ENCODE measurements at regions not wholly inside any gene's neighbourhood (a gene's known extent, or its start where the extent isn't known, plus 50 kb on each side); places are given as distances from the start of the nearest gene placed in this dataset.

GRCh38 chr7:24216576-24217125 lies 67.3 kb upstream of the NPY start:
- no peaks in the 10 kb centered on the region for H3K4me1 Mint-ChIP-seq
- H3K27me3 Mint-ChIP-seq, result no peaks in the 10 kb centered on the region
- no peaks in the 10 kb centered on the region for H3K36me3 Mint-ChIP-seq (ENCODE audit: low read depth)
- no peaks in the 10 kb centered on the region for H3K9me3 Mint-ChIP-seq
- H3K4me3 Mint-ChIP-seq, result no peak overlapping the region
- no peak for ATAC-seq (replicated peaks)
- no peak overlapping the region for H3K27ac Mint-ChIP-seq

- no peaks in the 10 kb centered on the region for H3K27me3 Mint-ChIP-seq
- H3K9me3 Mint-ChIP-seq, result no peaks in the 10 kb centered on the region
Measured at GRCh38 chr7:24221500-24221899, 62.5 kb upstream of the NPY start.

GRCh38 chr7:24227068-24227467 lies 56.9 kb upstream of the NPY start:
- Mint-ChIP-seq H3K36me3 (ENCODE audit: low read depth) (no peaks in the 10 kb centered on the region), H3K9me3 (no peaks in the 10 kb centered on the region), H3K4me1 (peaks cover 15% of the 10 kb centered on the region), H3K27me3 (no peaks in the 10 kb centered on the region), H3K4me3 (no peak overlapping the region), H3K27ac (no peak overlapping the region)
- peak; percentile 46 for ATAC-seq (replicated peaks)

More at GRCh38 chr7:24221500-24221899, 62.5 kb upstream of the NPY start:
- no peaks in the 10 kb centered on the region for H3K4me1 Mint-ChIP-seq
- no peak for ATAC-seq (replicated peaks)
- no peak overlapping the region for H3K27ac Mint-ChIP-seq
- no peaks in the 10 kb centered on the region for H3K36me3 Mint-ChIP-seq (ENCODE audit: low read depth)
- no peak overlapping the region for H3K4me3 Mint-ChIP-seq

- H3K27me3 Mint-ChIP-seq, result no peaks in the 10 kb centered on the region
- no peak overlapping the region for H3K27ac Mint-ChIP-seq
- no peaks in the 10 kb centered on the region for H3K9me3 Mint-ChIP-seq
- H3K4me1 Mint-ChIP-seq, result peaks cover 15% of the 10 kb centered on the region
- H3K4me3 Mint-ChIP-seq, result no peak overlapping the region
- H3K36me3 Mint-ChIP-seq (ENCODE audit: low read depth), result no peaks in the 10 kb centered on the region
- ATAC-seq (replicated peaks), result peak; percentile 66
Measured at GRCh38 chr7:24227603-24228359, 56.2 kb upstream of the NPY start.

- no peak overlapping the region for H3K4me3 Mint-ChIP-seq
- no peaks in the 10 kb centered on the region for H3K36me3 Mint-ChIP-seq (ENCODE audit: low read depth)
- no peaks in the 10 kb centered on the region for H3K9me3 Mint-ChIP-seq
- ATAC-seq (replicated peaks), result no peak
- peaks cover 3% of the 10 kb centered on the region for H3K27me3 Mint-ChIP-seq
- peaks cover 15% of the 10 kb centered on the region for H3K4me1 Mint-ChIP-seq
- H3K27ac Mint-ChIP-seq, result no peak overlapping the region
Measured at GRCh38 chr7:24229481-24230226, 54.3 kb upstream of the NPY start.

- Mint-ChIP-seq H3K4me3 (no peak overlapping the region), H3K4me1 (peaks cover 15% of the 10 kb centered on the region), H3K9me3 (no peaks in the 10 kb centered on the region), H3K27ac (no peak overlapping the region), H3K27me3 (peaks cover 3% of the 10 kb centered on the region), H3K36me3 (ENCODE audit: low read depth) (no peaks in the 10 kb centered on the region)
- no peak for ATAC-seq (replicated peaks)
Measured at GRCh38 chr7:24231493-24231892, 52.5 kb upstream of the NPY start.

- Mint-ChIP-seq H3K9me3 (no peaks in the 10 kb centered on the region), H3K27ac (no peak overlapping the region), H3K4me3 (no peak overlapping the region), H3K4me1 (peaks cover 1% of the 10 kb centered on the region), H3K36me3 (ENCODE audit: low read depth) (no peaks in the 10 kb centered on the region), H3K27me3 (peaks cover 9% of the 10 kb centered on the region)
- ATAC-seq (replicated peaks), result no peak
Measured at GRCh38 chr7:24233386-24233785, 50.6 kb upstream of the NPY start.

Measured in activated T-helper 17 cell treated with anti-CD3 and anti-CD28 coated beads, Interleukin-2, amount 50 U/mL, for 72 hours (primary cell).